Neural cell (in vitro differentiated cells): ENCODE measurements at regions not wholly inside any gene's neighbourhood (a gene's known extent, or its start where the extent isn't known, plus 50 kb on each side); places are given as distances from the start of the nearest gene placed in this dataset.
A peak's percentile ranks its signal among the peaks of the same experiment; 100 is the strongest.

Experiments used
- H2AFZ ChIP-seq: fragments of 200-600, 300-800 bp; sonication (generic), shearing (Covaris generic); 2 replicates; pipeline ENCODE4 v1.6.0; 2014; ENCODE audit warnings: low read depth, mild to moderate bottlenecking, antibody characterized with exemption, low read length, moderate library complexity
- H3F3A ChIP-seq: fragments of 200-600 bp; shearing (Covaris generic); 2 replicates; pipeline ENCODE4 v1.6.1; 2016; ENCODE audit warnings: mild to moderate bottlenecking, moderate library complexity, mixed read lengths, antibody characterized with exemption, low read length; ENCODE audit not compliant: insufficient read depth, poor library complexity, severe bottlenecking
- H3K27ac ChIP-seq: fragments of 200-600, 300-800 bp; sonication (generic), shearing (Covaris generic); 2 replicates; pipeline ENCODE4 v1.5.1; 2014; ENCODE audit warnings: mild to moderate bottlenecking, low read length, moderate library complexity
- H3K27me3 ChIP-seq: fragments of 300-800, 200-600 bp; sonication (generic), shearing (Covaris generic); 2 replicates; pipeline ENCODE4 v1.6.0; 2014; ENCODE audit warnings: mild to moderate bottlenecking, low read depth, low read length, moderate library complexity; ENCODE audit not compliant: insufficient read depth
- H3K36me3 ChIP-seq: fragments of 300-800, 200-600 bp; sonication (generic), shearing (Covaris generic); 2 replicates; pipeline ENCODE4 v1.5.1; 2014; ENCODE audit warnings: mild to moderate bottlenecking, antibody characterized with exemption, low read length, moderate library complexity; ENCODE audit not compliant: insufficient read depth
- H3K4me2 ChIP-seq: fragments of 300-800, 200-600 bp; sonication (generic), shearing (Covaris generic); 2 replicates; pipeline ENCODE4 v1.6.0; 2014; ENCODE audit warnings: mild to moderate bottlenecking, low read length
- H3K4me3 ChIP-seq: fragments of 300-800, 200-600 bp; sonication (generic), shearing (Covaris generic); 2 replicates; pipeline ENCODE4 v1.5.1; 2014; ENCODE audit warnings: mild to moderate bottlenecking, low read length, moderate library complexity
- H3K79me2 ChIP-seq: fragments of 200-600 bp; shearing (Covaris generic); replicated peaks from 2 replicates; pipeline ENCODE4 v1.6.0; 2014; ENCODE audit warnings: mild to moderate bottlenecking, low read length, moderate library complexity; ENCODE audit not compliant: insufficient read depth
- H3K9ac ChIP-seq: fragments of 300-800, 200-600 bp; sonication (generic), shearing (Covaris generic); 2 replicates; pipeline ENCODE4 v1.6.1; 2016; ENCODE audit warnings: mild to moderate bottlenecking, low read length, mixed read lengths
- H3K9me2 ChIP-seq: fragments of 200-600 bp; shearing (Covaris generic); 2 replicates; pipeline ENCODE4 v1.6.1; 2016; ENCODE audit warnings: mild to moderate bottlenecking, low read length, mixed read lengths; ENCODE audit not compliant: insufficient read depth
- H3K9me3 ChIP-seq: fragments of 200-600, 300-800 bp; sonication (generic), shearing (Covaris generic); 2 replicates; pipeline ENCODE4 v1.6.1; 2016; ENCODE audit warnings: mild to moderate bottlenecking, mixed run types, low read length, moderate library complexity, mixed read lengths
- H4K20me1 ChIP-seq: fragments of 200-600 bp; shearing (Covaris generic); 2 replicates; pipeline ENCODE4 v1.6.1; 2016; ENCODE audit warnings: mild to moderate bottlenecking, mixed run types; ENCODE audit not compliant: insufficient read depth
- CTCF ChIP-seq: fragments of 450-650 bp; IDR thresholded peaks from 2 replicates; pipeline ENCODE4 v1.5.1; 2014; ENCODE audit warnings: antibody characterized with exemption, mild to moderate bottlenecking, moderate library complexity; ENCODE audit not compliant: poor library complexity, severe bottlenecking
- EP300 ChIP-seq: fragments of 450-650 bp; conservative IDR thresholded peaks from 2 replicates; pipeline ENCODE4 v1.6.1; 2014; ENCODE audit warnings: antibody characterized with exemption, mild to moderate bottlenecking, moderate library complexity; ENCODE audit not compliant: poor library complexity, severe bottlenecking
- EZH2 ChIP-seq: fragments of 200-600, 300-800 bp; shearing (Covaris generic), sonication (generic); IDR thresholded peaks from 2 replicates; pipeline ENCODE4 v1.6.1; 2014; ENCODE audit warnings: antibody characterized with exemption, low read length, borderline replicate concordance, mild to moderate bottlenecking; ENCODE audit not compliant: insufficient read depth, poor library complexity, severe bottlenecking
- MXI1 ChIP-seq: fragments of 450-650 bp; conservative IDR thresholded peaks from 2 replicates; pipeline ENCODE4 v1.6.1; 2014; ENCODE audit warnings: antibody characterized with exemption, mild to moderate bottlenecking; ENCODE audit not compliant: poor library complexity, severe bottlenecking
- POLR2AphosphoS5 ChIP-seq: IDR thresholded peaks from 2 replicates; pipeline ENCODE4 v1.6.1; 2012
- RAD21 ChIP-seq: fragments of 450-650 bp; conservative IDR thresholded peaks from 2 replicates; pipeline ENCODE4 v1.6.1; 2014; ENCODE audit warnings: antibody characterized with exemption, mild to moderate bottlenecking, moderate library complexity
- REST ChIP-seq: IDR thresholded peaks from 2 replicates; pipeline ENCODE4 v1.6.1; 2012; ENCODE audit warnings: borderline replicate concordance
- SMC3 ChIP-seq: fragments of 450-650 bp; conservative IDR thresholded peaks from 2 replicates; pipeline ENCODE4 v1.6.1; 2014; ENCODE audit warnings: antibody characterized with exemption, mild to moderate bottlenecking, moderate library complexity; ENCODE audit not compliant: poor library complexity
- TAF1 ChIP-seq: IDR thresholded peaks from 2 replicates; pipeline ENCODE4 v1.6.1; 2012; ENCODE audit warnings: low read depth

GRCh38 chr12:19998961-19999804 lies 369.2 kb upstream of the PDE3A start:
- Histone ChIP-seq H3K4me3 (peak overlapping the region; percentile 10), H3K9me3 (no peaks in the 10 kb centered on the region), H3K27me3 (no peaks in the 10 kb centered on the region), H2AFZ (no peak overlapping the region), H3K9me2 (no peaks in the 10 kb centered on the region), H4K20me1 (no peaks in the 10 kb centered on the region), H3K79me2 (no peaks in the 10 kb centered on the region), H3K36me3 (no peaks in the 10 kb centered on the region), H3K4me2 (no peak overlapping the region), H3F3A (no peaks in the 10 kb centered on the region), H3K9ac (peak overlapping the region; percentile 3), H3K27ac (peak overlapping the region; percentile 14)
- peak; percentile 26 for TF ChIP-seq REST
- no peak for TF ChIP-seq RAD21
- TF ChIP-seq EP300: peak; percentile 76
- no peak for TF ChIP-seq TAF1
- peak; percentile 42 for TF ChIP-seq POLR2AphosphoS5
- TF ChIP-seq MXI1: no peak
- TF ChIP-seq CTCF: no peak
- no peak for TF ChIP-seq EZH2
- TF ChIP-seq SMC3: no peak

- Histone ChIP-seq H3K4me3 (peak overlapping the region; percentile 10), H3K4me2 (no peak overlapping the region), H2AFZ (no peak overlapping the region), H3K9me3 (no peaks in the 10 kb centered on the region), H3K27me3 (no peaks in the 10 kb centered on the region), H3K27ac (no peak overlapping the region), H3K79me2 (no peaks in the 10 kb centered on the region), H4K20me1 (no peaks in the 10 kb centered on the region), H3K9me2 (no peaks in the 10 kb centered on the region), H3K9ac (no peak overlapping the region), H3F3A (no peaks in the 10 kb centered on the region), H3K36me3 (no peaks in the 10 kb centered on the region)
- TF ChIP-seq MXI1 (no peak), SMC3 (no peak), CTCF (no peak), EZH2 (no peak), TAF1 (no peak), REST (no peak), POLR2AphosphoS5 (no peak)
Measured at GRCh38 chr12:19999805-20000138, 368.6 kb upstream of the PDE3A start.
